ENCODE measurements at regions not wholly inside any gene's neighbourhood (a gene's known extent, or its start where the extent isn't known, plus 50 kb on each side); places are given as distances from the start of the nearest gene placed in this dataset.

GRCh38 chr3:73197187-73197586, 135.7 kb downstream of the EBLN2 start:
- Histone ChIP-seq H2AFZ (ENCODE audit: low read length) (no peak overlapping the region), H3K79me2 (ENCODE audit: insufficient read depth, low read length) (no peaks in the 10 kb centered on the region)

GRCh38 chr3:73203101-73203500, 141.6 kb downstream of the EBLN2 start:
- Histone ChIP-seq H3K9ac (ENCODE audit: low read length) (no peak overlapping the region), H3K9me3 (ENCODE audit: low read length) (no peaks in the 10 kb centered on the region), H3K4me1 (ENCODE audit: insufficient read depth, low read length, severe bottlenecking) (no peaks in the 10 kb centered on the region), H3K4me3 (ENCODE audit: low read depth, low read length, poor library complexity, severe bottlenecking) (no peak overlapping the region), H3K27me3 (ENCODE audit: insufficient read depth, low read length) (no peaks in the 10 kb centered on the region), H3F3A (ENCODE audit: insufficient read depth, low read length) (no peaks in the 10 kb centered on the region), H3K4me2 (ENCODE audit: low read length) (no peak overlapping the region), H3K36me3 (ENCODE audit: insufficient read depth, low read length) (no peaks in the 10 kb centered on the region), H3K9me2 (ENCODE audit: low read depth, low read length) (no peaks in the 10 kb centered on the region), H2AFZ (ENCODE audit: low read length) (no peak overlapping the region), H3K79me2 (ENCODE audit: insufficient read depth, low read length) (no peaks in the 10 kb centered on the region), H3K27ac (ENCODE audit: low read depth, low read length, poor library complexity, severe bottlenecking) (no peak overlapping the region), H4K20me1 (ENCODE audit: insufficient read depth, low read length) (no peaks in the 10 kb centered on the region)
- TF ChIP-seq CTCF (IDR thresholded peaks at IDR 0.05; ENCODE audit: low read length) (no peak), EZH2 (IDR thresholded peaks at IDR 0.05; ENCODE audit: borderline replicate concordance, low read length) (no peak)

More at GRCh38 chr3:73197187-73197586, 135.7 kb downstream of the EBLN2 start:
- no peak overlapping the region for H3K27ac ChIP-seq (ENCODE audit: low read depth, low read length, poor library complexity, severe bottlenecking)
- H3K9ac ChIP-seq (ENCODE audit: low read length), result no peak overlapping the region
- H3F3A ChIP-seq (ENCODE audit: insufficient read depth, low read length), result no peaks in the 10 kb centered on the region
- no peaks in the 10 kb centered on the region for H3K27me3 ChIP-seq (ENCODE audit: insufficient read depth, low read length)
- TF ChIP-seq EZH2 (IDR thresholded peaks at IDR 0.05; ENCODE audit: borderline replicate concordance, low read length) (no peak), CTCF (IDR thresholded peaks at IDR 0.05; ENCODE audit: low read length) (no peak)
- no peak overlapping the region for H3K4me2 ChIP-seq (ENCODE audit: low read length)
- H3K9me2 ChIP-seq (ENCODE audit: low read depth, low read length), result no peaks in the 10 kb centered on the region
- H3K4me3 ChIP-seq (ENCODE audit: low read depth, low read length, poor library complexity, severe bottlenecking), result no peak overlapping the region
- no peaks in the 10 kb centered on the region for H3K36me3 ChIP-seq (ENCODE audit: insufficient read depth, low read length)
- H3K4me1 ChIP-seq (ENCODE audit: insufficient read depth, low read length, severe bottlenecking), result no peaks in the 10 kb centered on the region
- no peaks in the 10 kb centered on the region for H4K20me1 ChIP-seq (ENCODE audit: insufficient read depth, low read length)
- H3K9me3 ChIP-seq (ENCODE audit: low read length), result no peaks in the 10 kb centered on the region

GRCh38 chr3:73203633-73204032, 142.2 kb downstream of the EBLN2 start:
- Histone ChIP-seq H3K9me3 (ENCODE audit: low read length) (no peaks in the 10 kb centered on the region), H3K4me3 (ENCODE audit: low read depth, low read length, poor library complexity, severe bottlenecking) (no peak overlapping the region), H3K27me3 (ENCODE audit: insufficient read depth, low read length) (no peaks in the 10 kb centered on the region), H3K9ac (ENCODE audit: low read length) (no peak overlapping the region), H4K20me1 (ENCODE audit: insufficient read depth, low read length) (no peaks in the 10 kb centered on the region), H3K36me3 (ENCODE audit: insufficient read depth, low read length) (no peaks in the 10 kb centered on the region), H3K4me2 (ENCODE audit: low read length) (no peak overlapping the region), H2AFZ (ENCODE audit: low read length) (no peak overlapping the region), H3K79me2 (ENCODE audit: insufficient read depth, low read length) (no peaks in the 10 kb centered on the region), H3K4me1 (ENCODE audit: insufficient read depth, low read length, severe bottlenecking) (no peaks in the 10 kb centered on the region), H3F3A (ENCODE audit: insufficient read depth, low read length) (no peaks in the 10 kb centered on the region), H3K27ac (ENCODE audit: low read depth, low read length, poor library complexity, severe bottlenecking) (no peak overlapping the region), H3K9me2 (ENCODE audit: low read depth, low read length) (no peaks in the 10 kb centered on the region)
- TF ChIP-seq EZH2 (IDR thresholded peaks at IDR 0.05; ENCODE audit: borderline replicate concordance, low read length), result no peak
- no peak for TF ChIP-seq CTCF (IDR thresholded peaks at IDR 0.05; ENCODE audit: low read length)
